ENCODE measurements at regions not wholly inside any gene's neighbourhood (a gene's known extent, or its start where the extent isn't known, plus 50 kb on each side); places are given as distances from the start of the nearest gene placed in this dataset.

- Histone ChIP-seq H3K27ac (ENCODE audit: insufficient read depth, low read depth, low read length, poor library complexity, severe bottlenecking) (no peak overlapping the region), H3K4me1 (ENCODE audit: control insufficient read depth, insufficient read depth, low read length) (no peaks in the 10 kb centered on the region), H3K4me3 (ENCODE audit: insufficient read depth, low read depth, low read length) (no peak overlapping the region), H3K9me3 (ENCODE audit: control insufficient read depth, low read length) (no peaks in the 10 kb centered on the region), H3K36me3 (ENCODE audit: control insufficient read depth, insufficient read depth, low read length) (no peaks in the 10 kb centered on the region), H3K27me3 (ENCODE audit: control insufficient read depth, insufficient read depth, low read length, poor library complexity, severe bottlenecking) (no peaks in the 10 kb centered on the region)
- WGBS, 2 experiments = 86 to 98% methylated on average over 2 of the region's 2 CpGs
Observed at GRCh38 chr1:73756817-73757216, 441.2 kb downstream of the LRRIQ3 start.

GRCh38 chr1:73755649-73756048 is 442.3 kb downstream of the LRRIQ3 start:
- no peaks in the 10 kb centered on the region for H3K36me3 ChIP-seq (ENCODE audit: control insufficient read depth, insufficient read depth, low read length)
- no peaks in the 10 kb centered on the region for H3K9me3 ChIP-seq (ENCODE audit: control insufficient read depth, low read length)
- no peak overlapping the region for H3K4me3 ChIP-seq (ENCODE audit: insufficient read depth, low read depth, low read length)
- H3K27ac ChIP-seq (ENCODE audit: insufficient read depth, low read depth, low read length, poor library complexity, severe bottlenecking) = no peak overlapping the region
- H3K4me1 ChIP-seq (ENCODE audit: control insufficient read depth, insufficient read depth, low read length) = no peaks in the 10 kb centered on the region
- no peaks in the 10 kb centered on the region for H3K27me3 ChIP-seq (ENCODE audit: control insufficient read depth, insufficient read depth, low read length, poor library complexity, severe bottlenecking)
- 90 to 96% methylated on average over 1 to 2 of the region's 2 CpGs for WGBS, 2 experiments

GRCh38 chr1:73749996-73750395 is 448.0 kb downstream of the LRRIQ3 start:
- Histone ChIP-seq H3K36me3 (ENCODE audit: control insufficient read depth, insufficient read depth, low read length) (no peaks in the 10 kb centered on the region), H3K27me3 (ENCODE audit: control insufficient read depth, insufficient read depth, low read length, poor library complexity, severe bottlenecking) (no peaks in the 10 kb centered on the region), H3K4me1 (ENCODE audit: control insufficient read depth, insufficient read depth, low read length) (peaks cover 5% of the 10 kb centered on the region), H3K9me3 (ENCODE audit: control insufficient read depth, low read length) (no peaks in the 10 kb centered on the region), H3K4me3 (ENCODE audit: insufficient read depth, low read depth, low read length) (no peak overlapping the region), H3K27ac (ENCODE audit: insufficient read depth, low read depth, low read length, poor library complexity, severe bottlenecking) (no peak overlapping the region)

DNA sequence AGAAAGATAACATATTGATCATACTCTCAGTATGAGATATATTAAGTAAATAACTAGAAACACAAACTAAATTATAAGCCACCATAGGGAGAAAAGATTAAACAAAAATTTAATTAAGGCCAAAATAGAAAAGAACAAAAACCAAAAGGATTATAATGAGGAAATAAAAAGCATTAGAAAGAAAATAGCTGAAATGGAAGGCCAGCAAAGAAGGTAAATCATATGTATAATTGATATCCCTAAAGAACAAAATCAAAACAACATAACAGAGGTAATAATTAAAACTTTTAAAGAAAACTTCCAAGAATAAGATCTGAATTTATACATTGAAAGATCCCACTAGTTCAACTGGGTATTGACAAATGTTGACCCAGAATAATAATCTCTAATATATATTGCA is 453.0 kb downstream of the LRRIQ3 start:
- Histone ChIP-seq H3K27ac (ENCODE audit: insufficient read depth, low read depth, low read length, poor library complexity, severe bottlenecking) (no peak overlapping the region), H3K36me3 (ENCODE audit: control insufficient read depth, insufficient read depth, low read length) (no peaks in the 10 kb centered on the region), H3K9me3 (ENCODE audit: control insufficient read depth, low read length) (no peaks in the 10 kb centered on the region), H3K27me3 (ENCODE audit: control insufficient read depth, insufficient read depth, low read length, poor library complexity, severe bottlenecking) (no peaks in the 10 kb centered on the region), H3K4me3 (ENCODE audit: insufficient read depth, low read depth, low read length) (no peak overlapping the region), H3K4me1 (ENCODE audit: control insufficient read depth, insufficient read depth, low read length) (peaks cover 3% of the 10 kb centered on the region)

DNA sequence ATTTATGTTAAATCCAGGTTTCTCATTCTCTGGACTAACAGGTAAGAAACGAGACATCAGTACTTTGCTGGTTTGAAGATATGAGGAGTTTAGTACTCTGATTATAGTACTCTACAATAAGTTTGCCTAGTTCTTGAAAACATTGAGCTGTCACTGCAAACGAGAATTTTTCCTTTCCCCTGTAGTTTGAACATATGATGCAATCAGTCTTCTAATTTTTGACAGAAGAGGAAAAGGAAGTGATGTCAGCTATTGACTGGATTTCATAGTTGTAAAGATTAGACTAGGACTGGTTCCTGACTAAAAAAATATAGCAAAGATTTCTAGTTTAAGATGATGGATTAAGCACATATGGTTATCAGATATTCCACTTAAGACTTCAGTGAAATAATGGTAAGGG is 461.9 kb downstream of the LRRIQ3 start:
- H3K27ac ChIP-seq (ENCODE audit: insufficient read depth, low read depth, low read length, poor library complexity, severe bottlenecking) = no peak overlapping the region
- 91 to 100% methylated on average over 2 of the region's 2 CpGs for WGBS, 2 experiments

DNA sequence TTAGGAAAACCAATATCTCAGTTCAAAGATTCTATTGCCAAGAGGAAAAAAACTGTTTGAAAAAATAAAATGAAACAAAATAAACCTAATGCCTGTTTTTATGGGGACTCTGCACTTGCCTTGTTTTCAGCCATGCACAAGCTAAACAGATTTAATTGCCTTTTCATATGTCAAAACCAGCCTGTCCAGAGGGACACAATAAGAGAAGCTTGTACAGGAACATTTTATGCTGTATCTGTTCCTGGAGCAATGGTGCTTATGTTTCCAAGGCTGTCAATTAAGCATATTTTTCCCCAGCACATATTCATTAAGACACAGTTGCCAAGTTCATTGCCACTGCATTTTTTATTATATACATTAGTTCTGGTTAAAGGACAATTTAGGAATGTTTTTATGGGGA is 470.9 kb downstream of the LRRIQ3 start:
- no peaks in the 10 kb centered on the region for H3K27me3 ChIP-seq (ENCODE audit: control insufficient read depth, insufficient read depth, low read length, poor library complexity, severe bottlenecking)
- H3K4me1 ChIP-seq (ENCODE audit: control insufficient read depth, insufficient read depth, low read length) = no peaks in the 10 kb centered on the region
- H3K9me3 ChIP-seq (ENCODE audit: control insufficient read depth, low read length) = no peaks in the 10 kb centered on the region
- H3K36me3 ChIP-seq (ENCODE audit: control insufficient read depth, insufficient read depth, low read length) = no peaks in the 10 kb centered on the region
- H3K27ac ChIP-seq (ENCODE audit: insufficient read depth, low read depth, low read length, poor library complexity, severe bottlenecking) = no peak overlapping the region
- H3K4me3 ChIP-seq (ENCODE audit: insufficient read depth, low read depth, low read length) = no peak overlapping the region

More for the DNA sequence above, 461.9 kb downstream of the LRRIQ3 start:
- H3K27me3 ChIP-seq (ENCODE audit: control insufficient read depth, insufficient read depth, low read length, poor library complexity, severe bottlenecking) = no peaks in the 10 kb centered on the region
- H3K36me3 ChIP-seq (ENCODE audit: control insufficient read depth, insufficient read depth, low read length) = no peaks in the 10 kb centered on the region
- no peak overlapping the region for H3K4me3 ChIP-seq (ENCODE audit: insufficient read depth, low read depth, low read length)
- H3K9me3 ChIP-seq (ENCODE audit: control insufficient read depth, low read length) = no peaks in the 10 kb centered on the region
- no peaks in the 10 kb centered on the region for H3K4me1 ChIP-seq (ENCODE audit: control insufficient read depth, insufficient read depth, low read length)

- no peak overlapping the region for H3K4me3 ChIP-seq (ENCODE audit: insufficient read depth, low read depth, low read length)
- no peaks in the 10 kb centered on the region for H3K27me3 ChIP-seq (ENCODE audit: control insufficient read depth, insufficient read depth, low read length, poor library complexity, severe bottlenecking)
- WGBS, 2 experiments = 92 to 94% methylated on average over 1 of the region's 1 CpG
- H3K4me1 ChIP-seq (ENCODE audit: control insufficient read depth, insufficient read depth, low read length) = no peaks in the 10 kb centered on the region
- H3K9me3 ChIP-seq (ENCODE audit: control insufficient read depth, low read length) = no peaks in the 10 kb centered on the region
- H3K27ac ChIP-seq (ENCODE audit: insufficient read depth, low read depth, low read length, poor library complexity, severe bottlenecking) = no peak overlapping the region
- no peaks in the 10 kb centered on the region for H3K36me3 ChIP-seq (ENCODE audit: control insufficient read depth, insufficient read depth, low read length)
Observed at GRCh38 chr1:73722055-73722454, 475.9 kb downstream of the LRRIQ3 start.

- no peaks in the 10 kb centered on the region for H3K36me3 ChIP-seq (ENCODE audit: control insufficient read depth, insufficient read depth, low read length)
- H3K9me3 ChIP-seq (ENCODE audit: control insufficient read depth, low read length) = no peaks in the 10 kb centered on the region
- H3K27me3 ChIP-seq (ENCODE audit: control insufficient read depth, insufficient read depth, low read length, poor library complexity, severe bottlenecking) = no peaks in the 10 kb centered on the region
- H3K4me1 ChIP-seq (ENCODE audit: control insufficient read depth, insufficient read depth, low read length) = no peaks in the 10 kb centered on the region
- no peak overlapping the region for H3K4me3 ChIP-seq (ENCODE audit: insufficient read depth, low read depth, low read length)
- 94 to 97% methylated on average over 1 of the region's 1 CpG for WGBS, 2 experiments
- no peak overlapping the region for H3K27ac ChIP-seq (ENCODE audit: insufficient read depth, low read depth, low read length, poor library complexity, severe bottlenecking)
Observed at GRCh38 chr1:73717976-73718375, 480.0 kb downstream of the LRRIQ3 start.

GRCh38 chr1:73711089-73711488 is 486.9 kb downstream of the LRRIQ3 start:
- Histone ChIP-seq H3K36me3 (ENCODE audit: control insufficient read depth, insufficient read depth, low read length) (no peaks in the 10 kb centered on the region), H3K4me3 (ENCODE audit: insufficient read depth, low read depth, low read length) (no peak overlapping the region), H3K27ac (ENCODE audit: insufficient read depth, low read depth, low read length, poor library complexity, severe bottlenecking) (no peak overlapping the region), H3K4me1 (ENCODE audit: control insufficient read depth, insufficient read depth, low read length) (no peaks in the 10 kb centered on the region), H3K27me3 (ENCODE audit: control insufficient read depth, insufficient read depth, low read length, poor library complexity, severe bottlenecking) (no peaks in the 10 kb centered on the region), H3K9me3 (ENCODE audit: control insufficient read depth, low read length) (no peaks in the 10 kb centered on the region)
- 100% methylated on average over 1 of the region's 1 CpG; no CpG with 5 or more reads in 1 of the 2 experiments for WGBS, 2 experiments

- H3K27me3 ChIP-seq (ENCODE audit: control insufficient read depth, insufficient read depth, low read length, poor library complexity, severe bottlenecking) = no peaks in the 10 kb centered on the region
- no peak overlapping the region for H3K27ac ChIP-seq (ENCODE audit: insufficient read depth, low read depth, low read length, poor library complexity, severe bottlenecking)
- H3K4me3 ChIP-seq (ENCODE audit: insufficient read depth, low read depth, low read length) = no peak overlapping the region
- no peaks in the 10 kb centered on the region for H3K36me3 ChIP-seq (ENCODE audit: control insufficient read depth, insufficient read depth, low read length)
- 42 to 58% methylated on average over 1 of the region's 1 CpG for WGBS, 2 experiments
- no peaks in the 10 kb centered on the region for H3K9me3 ChIP-seq (ENCODE audit: control insufficient read depth, low read length)
- no peaks in the 10 kb centered on the region for H3K4me1 ChIP-seq (ENCODE audit: control insufficient read depth, insufficient read depth, low read length)
Observed at GRCh38 chr1:73701826-73702225, 496.1 kb downstream of the LRRIQ3 start.

GRCh38 chr1:73676186-73676585 is 521.8 kb downstream of the LRRIQ3 start:
- Histone ChIP-seq H3K9me3 (ENCODE audit: control insufficient read depth, low read length) (no peaks in the 10 kb centered on the region), H3K4me1 (ENCODE audit: control insufficient read depth, insufficient read depth, low read length) (peaks cover 7% of the 10 kb centered on the region), H3K27ac (ENCODE audit: insufficient read depth, low read depth, low read length, poor library complexity, severe bottlenecking) (no peak overlapping the region), H3K36me3 (ENCODE audit: control insufficient read depth, insufficient read depth, low read length) (no peaks in the 10 kb centered on the region), H3K4me3 (ENCODE audit: insufficient read depth, low read depth, low read length) (no peak overlapping the region), H3K27me3 (ENCODE audit: control insufficient read depth, insufficient read depth, low read length, poor library complexity, severe bottlenecking) (no peaks in the 10 kb centered on the region)
- WGBS, 2 experiments = 85 to 100% methylated on average over 2 of the region's 3 CpGs

Data from ectodermal cell (in vitro differentiated cells).